A549 (cell line): ENCODE measurements at regions not wholly inside any gene's neighbourhood (a gene's known extent, or its start where the extent isn't known, plus 50 kb on each side); places are given as distances from the start of the nearest gene placed in this dataset.

Experiments used
- CEBPB ChIP-seq, 2 experiments: fragments of >200 bp in 1 of 2; sonication (Bioruptor Twin) in 1 of 2; formaldehyde crosslinking in 1 of 2; IDR thresholded peaks; 2 replicates each; pipeline ENCODE4 v1.6.1; 2012 to 2016
- EP300 ChIP-seq, 2 experiments: fragments of >200 bp; sonication (Bioruptor Twin); formaldehyde crosslinking; IDR thresholded peaks; 2 replicates in 1 of 2; 3 replicates in 1 of 2; pipeline ENCODE4 v1.6.1; 2016 to 2017
- JUN ChIP-seq, 2 experiments: fragments of >200 bp; sonication (Bioruptor Twin); formaldehyde crosslinking; IDR thresholded peaks; 2 replicates in 1 of 2; 3 replicates in 1 of 2; pipeline ENCODE4 v1.6.1; 2016 to 2017
- POLR2A ChIP-seq: IDR thresholded peaks from 2 replicates; pipeline ENCODE4 v1.6.1; 2012; ENCODE audit warnings: mild to moderate bottlenecking, low read length
- RCOR1 ChIP-seq: fragments of 150-350 bp; IDR thresholded peaks from 2 replicates; pipeline ENCODE4 v1.6.1; 2014; ENCODE audit warnings: antibody characterized with exemption, low read length, low read depth
- RFX5 ChIP-seq: fragments of 450-650 bp; IDR thresholded peaks from 2 replicates; pipeline ENCODE4 v1.7.1; 2014; ENCODE audit warnings: antibody characterized with exemption, mild to moderate bottlenecking, moderate library complexity
- TF ChIP-seq, protein P1 (sequence below): fragments of >200 bp; sonication (Bioruptor Twin); formaldehyde crosslinking; IDR thresholded peaks from 3 replicates; pipeline ENCODE4 v1.5.1; 2016
- TF ChIP-seq, protein P2 (sequence below): fragments of 450-650 bp; IDR thresholded peaks from 2 replicates; pipeline ENCODE4 v1.6.1; 2014; ENCODE audit warnings: antibody characterized with exemption
- TF ChIP-seq, protein P3 (sequence below): IDR thresholded peaks from 2 replicates; pipeline ENCODE4 v1.6.1; 2012
- TF ChIP-seq, protein P4 (sequence below): IDR thresholded peaks from 2 replicates; pipeline ENCODE4 v1.6.1; 2012
- TF ChIP-seq, protein P5 (sequence below): IDR thresholded peaks from 2 replicates; pipeline ENCODE4 v1.6.1; 2012; ENCODE audit warnings: low read depth, borderline replicate concordance

DNA sequence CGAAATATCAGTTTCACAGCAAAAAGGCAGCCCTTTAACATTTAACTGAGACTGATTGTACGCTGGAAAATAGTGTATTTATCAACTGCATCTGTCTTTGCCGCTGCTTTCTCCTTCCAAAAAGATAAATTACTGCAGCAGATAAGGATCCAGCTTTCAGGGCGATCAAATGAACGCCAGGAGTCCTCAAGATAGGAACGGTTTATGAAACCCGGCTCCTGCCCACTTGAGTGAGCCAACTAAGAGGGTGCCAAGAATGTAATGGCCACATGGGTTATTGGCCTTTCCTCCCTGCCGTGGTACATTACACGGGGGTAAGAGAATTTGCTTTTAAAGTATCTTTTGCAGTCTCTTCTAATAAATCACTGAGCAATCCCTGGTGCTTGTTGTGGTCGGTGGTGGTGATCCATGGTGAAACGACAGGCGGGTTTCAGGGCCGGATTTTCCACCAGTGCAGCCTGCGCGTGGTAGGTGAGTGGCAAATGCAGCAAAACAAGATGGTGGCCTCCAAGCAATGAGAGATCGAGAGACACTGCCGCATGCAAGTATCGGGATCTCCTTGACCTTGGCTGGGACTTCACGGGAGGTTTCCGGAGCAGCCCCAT, 67.5 kb upstream of the IRX6 start:
- TF ChIP-seq, protein P1, sequence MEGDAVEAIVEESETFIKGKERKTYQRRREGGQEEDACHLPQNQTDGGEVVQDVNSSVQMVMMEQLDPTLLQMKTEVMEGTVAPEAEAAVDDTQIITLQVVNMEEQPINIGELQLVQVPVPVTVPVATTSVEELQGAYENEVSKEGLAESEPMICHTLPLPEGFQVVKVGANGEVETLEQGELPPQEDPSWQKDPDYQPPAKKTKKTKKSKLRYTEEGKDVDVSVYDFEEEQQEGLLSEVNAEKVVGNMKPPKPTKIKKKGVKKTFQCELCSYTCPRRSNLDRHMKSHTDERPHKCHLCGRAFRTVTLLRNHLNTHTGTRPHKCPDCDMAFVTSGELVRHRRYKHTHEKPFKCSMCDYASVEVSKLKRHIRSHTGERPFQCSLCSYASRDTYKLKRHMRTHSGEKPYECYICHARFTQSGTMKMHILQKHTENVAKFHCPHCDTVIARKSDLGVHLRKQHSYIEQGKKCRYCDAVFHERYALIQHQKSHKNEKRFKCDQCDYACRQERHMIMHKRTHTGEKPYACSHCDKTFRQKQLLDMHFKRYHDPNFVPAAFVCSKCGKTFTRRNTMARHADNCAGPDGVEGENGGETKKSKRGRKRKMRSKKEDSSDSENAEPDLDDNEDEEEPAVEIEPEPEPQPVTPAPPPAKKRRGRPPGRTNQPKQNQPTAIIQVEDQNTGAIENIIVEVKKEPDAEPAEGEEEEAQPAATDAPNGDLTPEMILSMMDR: no peak
- TF ChIP-seq, protein P2, sequence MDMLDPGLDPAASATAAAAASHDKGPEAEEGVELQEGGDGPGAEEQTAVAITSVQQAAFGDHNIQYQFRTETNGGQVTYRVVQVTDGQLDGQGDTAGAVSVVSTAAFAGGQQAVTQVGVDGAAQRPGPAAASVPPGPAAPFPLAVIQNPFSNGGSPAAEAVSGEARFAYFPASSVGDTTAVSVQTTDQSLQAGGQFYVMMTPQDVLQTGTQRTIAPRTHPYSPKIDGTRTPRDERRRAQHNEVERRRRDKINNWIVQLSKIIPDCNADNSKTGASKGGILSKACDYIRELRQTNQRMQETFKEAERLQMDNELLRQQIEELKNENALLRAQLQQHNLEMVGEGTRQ: no peak
- no peak for TF ChIP-seq RFX5
- no peak for TF ChIP-seq CEBPB (IDR thresholded peaks at IDR 0.05)
- TF ChIP-seq EP300 (IDR thresholded peaks at IDR 0.05): no peak
- no peak for TF ChIP-seq POLR2A
- TF ChIP-seq, protein P3, sequence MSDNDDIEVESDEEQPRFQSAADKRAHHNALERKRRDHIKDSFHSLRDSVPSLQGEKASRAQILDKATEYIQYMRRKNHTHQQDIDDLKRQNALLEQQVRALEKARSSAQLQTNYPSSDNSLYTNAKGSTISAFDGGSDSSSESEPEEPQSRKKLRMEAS: no peak
- TF ChIP-seq, protein P4, sequence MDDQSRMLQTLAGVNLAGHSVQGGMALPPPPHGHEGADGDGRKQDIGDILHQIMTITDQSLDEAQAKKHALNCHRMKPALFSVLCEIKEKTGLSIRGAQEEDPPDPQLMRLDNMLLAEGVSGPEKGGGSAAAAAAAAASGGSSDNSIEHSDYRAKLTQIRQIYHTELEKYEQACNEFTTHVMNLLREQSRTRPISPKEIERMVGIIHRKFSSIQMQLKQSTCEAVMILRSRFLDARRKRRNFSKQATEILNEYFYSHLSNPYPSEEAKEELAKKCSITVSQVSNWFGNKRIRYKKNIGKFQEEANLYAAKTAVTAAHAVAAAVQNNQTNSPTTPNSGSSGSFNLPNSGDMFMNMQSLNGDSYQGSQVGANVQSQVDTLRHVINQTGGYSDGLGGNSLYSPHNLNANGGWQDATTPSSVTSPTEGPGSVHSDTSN: no peak
- TF ChIP-seq, protein P5, sequence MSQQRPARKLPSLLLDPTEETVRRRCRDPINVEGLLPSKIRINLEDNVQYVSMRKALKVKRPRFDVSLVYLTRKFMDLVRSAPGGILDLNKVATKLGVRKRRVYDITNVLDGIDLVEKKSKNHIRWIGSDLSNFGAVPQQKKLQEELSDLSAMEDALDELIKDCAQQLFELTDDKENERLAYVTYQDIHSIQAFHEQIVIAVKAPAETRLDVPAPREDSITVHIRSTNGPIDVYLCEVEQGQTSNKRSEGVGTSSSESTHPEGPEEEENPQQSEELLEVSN: no peak
- no peak for TF ChIP-seq RCOR1
- no peak for TF ChIP-seq JUN (IDR thresholded peaks at IDR 0.05)
